ENCODE measurements at regions not wholly inside any gene's neighbourhood (a gene's known extent, or its start where the extent isn't known, plus 50 kb on each side); places are given as distances from the start of the nearest gene placed in this dataset.

DNA sequence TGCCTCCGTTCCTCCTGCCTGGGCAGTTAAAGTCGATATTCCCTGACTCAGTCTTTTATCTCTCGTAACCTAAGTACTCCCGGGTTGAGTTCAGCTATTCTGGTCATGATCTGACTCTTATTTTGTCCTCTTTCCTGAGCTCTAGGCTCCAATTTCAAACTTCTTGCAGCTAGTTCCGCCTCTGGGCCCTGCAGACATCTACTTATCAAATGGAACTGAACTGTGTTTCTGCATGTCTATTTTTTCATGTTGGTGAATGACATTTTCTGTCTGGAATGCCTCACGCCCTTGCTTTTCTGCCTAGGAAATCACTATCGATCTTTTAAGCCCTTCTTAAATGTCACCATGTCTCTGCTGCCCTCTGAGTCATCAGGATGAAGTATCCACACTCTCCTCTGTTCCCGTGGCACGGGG is 101.5 kb downstream of the VAPA start:
- DNase-seq (ENCODE audit: low spot score) = no peak
- TF ChIP-seq, protein P1, sequence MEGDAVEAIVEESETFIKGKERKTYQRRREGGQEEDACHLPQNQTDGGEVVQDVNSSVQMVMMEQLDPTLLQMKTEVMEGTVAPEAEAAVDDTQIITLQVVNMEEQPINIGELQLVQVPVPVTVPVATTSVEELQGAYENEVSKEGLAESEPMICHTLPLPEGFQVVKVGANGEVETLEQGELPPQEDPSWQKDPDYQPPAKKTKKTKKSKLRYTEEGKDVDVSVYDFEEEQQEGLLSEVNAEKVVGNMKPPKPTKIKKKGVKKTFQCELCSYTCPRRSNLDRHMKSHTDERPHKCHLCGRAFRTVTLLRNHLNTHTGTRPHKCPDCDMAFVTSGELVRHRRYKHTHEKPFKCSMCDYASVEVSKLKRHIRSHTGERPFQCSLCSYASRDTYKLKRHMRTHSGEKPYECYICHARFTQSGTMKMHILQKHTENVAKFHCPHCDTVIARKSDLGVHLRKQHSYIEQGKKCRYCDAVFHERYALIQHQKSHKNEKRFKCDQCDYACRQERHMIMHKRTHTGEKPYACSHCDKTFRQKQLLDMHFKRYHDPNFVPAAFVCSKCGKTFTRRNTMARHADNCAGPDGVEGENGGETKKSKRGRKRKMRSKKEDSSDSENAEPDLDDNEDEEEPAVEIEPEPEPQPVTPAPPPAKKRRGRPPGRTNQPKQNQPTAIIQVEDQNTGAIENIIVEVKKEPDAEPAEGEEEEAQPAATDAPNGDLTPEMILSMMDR (IDR thresholded peaks at IDR 0.05; ENCODE audit: borderline replicate concordance, control extremely low read depth, extremely low read depth, insufficient read depth, missing control alignments) = no peak
- in situ Hi-C loops (cut with MboI; ENCODE audit: low sequenced_read_pairs, unreplicated experiment) = no loop called here

DNA sequence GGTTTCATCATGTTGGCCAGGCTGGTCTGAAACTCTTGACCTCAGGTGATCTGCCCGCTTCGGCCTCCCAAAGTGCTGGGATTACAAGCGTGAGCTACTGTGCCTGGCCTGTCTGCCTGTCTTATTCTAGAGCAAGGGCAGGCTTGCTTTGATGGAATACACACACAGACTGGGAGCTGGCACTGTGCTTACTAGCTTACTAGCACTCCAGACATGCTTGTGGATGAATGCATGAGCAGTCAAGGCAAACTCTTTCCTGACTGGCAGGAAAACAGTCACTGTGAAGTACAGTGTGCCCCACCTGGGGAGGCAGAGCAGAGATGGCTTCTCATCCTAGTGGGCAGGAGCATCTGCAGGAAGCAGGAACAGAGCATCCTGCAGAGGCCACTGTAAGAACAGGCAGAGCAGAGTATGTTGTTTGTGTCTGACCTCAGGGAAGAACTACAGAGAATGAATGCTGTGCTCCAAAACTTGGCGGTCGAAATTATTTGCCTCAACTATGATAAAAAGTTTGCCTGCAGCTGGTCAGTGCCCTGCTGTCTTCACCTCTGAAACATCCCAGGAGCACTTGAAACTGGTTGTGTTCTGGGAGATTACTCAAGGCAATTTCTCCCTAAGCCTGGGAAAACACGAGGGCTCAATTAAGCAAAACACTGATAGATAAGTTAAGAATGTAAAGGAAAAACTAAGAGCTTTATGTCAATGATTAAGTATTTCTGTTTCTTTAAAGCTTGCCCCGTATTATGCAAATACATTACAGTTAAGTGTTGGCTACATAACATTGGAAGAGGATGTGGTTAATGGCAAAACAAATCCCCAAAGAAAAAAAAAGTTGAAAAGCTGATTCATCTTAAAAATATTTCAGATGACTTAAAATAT is 102.4 kb downstream of the VAPA start:
- in situ Hi-C loops (cut with MboI; ENCODE audit: low sequenced_read_pairs, unreplicated experiment) = no loop called here
- TF ChIP-seq, protein P1 (IDR thresholded peaks at IDR 0.05; ENCODE audit: borderline replicate concordance, control extremely low read depth, extremely low read depth, insufficient read depth, missing control alignments) = no peak
- no peak for DNase-seq (ENCODE audit: low spot score)

DNA sequence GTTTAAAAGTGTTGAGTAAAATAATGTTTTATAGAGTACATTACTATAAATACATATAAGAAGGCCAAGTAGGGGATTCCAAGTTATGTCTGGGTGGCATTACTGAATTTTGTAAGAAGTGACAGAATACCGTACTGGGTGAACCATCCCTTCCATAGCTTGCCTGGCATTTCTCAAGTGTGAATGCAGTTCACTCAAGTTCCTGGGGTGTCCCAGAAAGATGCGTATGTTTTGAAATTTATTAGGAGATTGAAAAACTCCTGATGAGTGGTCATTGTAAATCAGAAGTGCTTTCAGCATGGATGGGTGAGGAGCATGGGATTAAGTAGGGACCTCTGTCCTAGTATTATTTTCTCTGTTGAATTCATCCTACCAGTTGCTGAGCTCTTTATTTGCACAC is 103.2 kb downstream of the VAPA start:
- no peak for DNase-seq (ENCODE audit: low spot score)
- in situ Hi-C loops (cut with MboI; ENCODE audit: low sequenced_read_pairs, unreplicated experiment) = no loop called here
- TF ChIP-seq, protein P1 (IDR thresholded peaks at IDR 0.05; ENCODE audit: borderline replicate concordance, control extremely low read depth, extremely low read depth, insufficient read depth, missing control alignments) = no peak

DNA sequence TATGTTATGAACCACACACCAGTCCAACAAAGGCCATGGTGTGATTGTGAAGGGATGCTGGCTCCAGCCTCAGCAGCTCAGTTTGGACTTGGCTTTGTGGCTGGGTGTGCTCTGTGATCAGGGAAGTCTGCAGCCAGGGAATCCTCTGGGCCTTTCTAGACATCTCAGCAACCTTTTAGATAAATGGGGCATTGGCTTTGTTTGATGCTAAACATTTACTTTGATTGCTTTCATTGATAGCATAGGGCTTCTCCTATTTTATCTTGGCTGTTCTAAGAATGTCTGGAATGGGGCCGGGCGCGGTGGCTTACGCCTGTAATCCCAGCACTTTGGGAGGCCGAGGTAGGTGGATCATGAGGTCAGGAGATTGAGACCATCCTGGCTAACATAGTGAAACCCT is 104.5 kb downstream of the VAPA start:
- TF ChIP-seq, protein P1 (IDR thresholded peaks at IDR 0.05; ENCODE audit: borderline replicate concordance, control extremely low read depth, extremely low read depth, insufficient read depth, missing control alignments) = no peak
- DNase-seq (ENCODE audit: low spot score) = no peak
- in situ Hi-C loops (cut with MboI; ENCODE audit: low sequenced_read_pairs, unreplicated experiment) = no loop called here

DNA sequence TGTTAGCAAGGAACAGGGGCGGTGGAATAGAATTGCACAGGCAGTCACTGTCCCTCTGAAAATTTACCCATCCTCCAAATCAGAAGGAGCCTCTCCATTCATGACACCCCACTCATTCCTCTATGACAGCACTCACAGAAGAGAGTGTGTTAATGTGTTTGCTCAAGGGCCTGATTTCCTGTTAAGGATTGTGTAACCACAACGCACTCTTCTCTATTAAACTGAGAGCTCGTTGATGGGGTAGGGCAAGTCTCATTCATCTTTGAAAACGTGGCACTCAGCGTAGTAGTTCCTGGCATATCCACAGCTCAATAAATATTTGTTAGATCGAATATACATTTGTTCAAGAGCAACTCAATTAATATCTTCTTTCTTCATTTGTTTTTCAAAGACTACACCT is 106.4 kb downstream of the VAPA start:
- no peak for DNase-seq (ENCODE audit: low spot score)
- TF ChIP-seq, protein P1 (IDR thresholded peaks at IDR 0.05; ENCODE audit: borderline replicate concordance, control extremely low read depth, extremely low read depth, insufficient read depth, missing control alignments) = no peak
- in situ Hi-C loops (cut with MboI; ENCODE audit: low sequenced_read_pairs, unreplicated experiment) = no loop called here

DNA sequence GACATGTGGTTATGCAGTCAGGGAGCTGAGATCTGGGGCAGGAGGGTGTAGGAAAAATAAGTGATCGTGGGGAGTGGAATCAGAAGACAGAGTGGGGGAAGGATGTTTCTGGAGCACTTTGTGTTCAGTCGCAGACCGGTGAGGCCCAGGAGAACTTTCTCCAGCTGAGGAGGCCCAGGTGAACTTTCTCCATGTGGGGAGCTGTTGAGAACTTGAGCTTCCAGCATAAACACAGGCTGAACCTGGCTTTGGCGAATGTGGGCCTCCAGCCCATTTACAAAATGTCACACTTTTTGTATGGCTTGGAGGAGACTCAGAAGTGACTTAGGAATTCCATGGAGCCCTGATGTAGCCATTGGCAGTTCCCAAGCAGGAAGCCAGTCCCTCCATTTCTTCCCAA is 108.5 kb downstream of the VAPA start:
- no peak for DNase-seq (ENCODE audit: low spot score)
- TF ChIP-seq, protein P1 (IDR thresholded peaks at IDR 0.05; ENCODE audit: borderline replicate concordance, control extremely low read depth, extremely low read depth, insufficient read depth, missing control alignments) = no peak
- in situ Hi-C loops (cut with MboI; ENCODE audit: low sequenced_read_pairs, unreplicated experiment) = no loop called here
